MM.1S (cell line): ENCODE measurements at regions not wholly inside any gene's neighbourhood (a gene's known extent, or its start where the extent isn't known, plus 50 kb on each side); places are given as distances from the start of the nearest gene placed in this dataset.

Experiments
- EZH2phosphoT487 ChIP-seq: fragments of 300-600 bp; sonication (generic); IDR thresholded peaks from 2 replicates; pipeline ENCODE4 v1.6.1; 2018; ENCODE audit warnings: antibody characterized with exemption, low read length
- TF ChIP-seq, protein P1 (sequence below): fragments of 300-600 bp; sonication (generic); IDR thresholded peaks from 2 replicates; pipeline ENCODE4 v1.5.1; 2016; ENCODE audit warnings: antibody characterized with exemption, low read length, mixed read lengths

DNA sequence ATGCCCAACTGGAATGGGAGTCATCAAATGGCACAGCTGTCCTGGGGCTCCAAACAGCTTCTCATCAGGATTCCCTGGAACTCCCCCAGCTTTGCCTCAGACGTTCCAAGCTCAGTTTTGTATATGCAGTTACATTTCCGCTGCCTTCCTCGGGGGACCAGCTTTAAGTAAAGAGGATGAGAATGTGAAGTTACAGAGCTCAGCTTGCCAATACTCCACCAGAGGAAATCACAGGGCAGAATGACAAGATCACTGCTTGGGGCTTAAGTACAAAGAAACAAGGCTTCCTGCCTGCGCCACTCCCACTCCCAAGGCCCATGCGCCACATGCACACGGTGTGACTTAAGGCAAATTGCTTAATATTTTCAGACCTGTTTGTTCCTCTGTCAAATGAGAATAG is 272.4 kb upstream of the CDH11 start:
- TF ChIP-seq, protein P1, sequence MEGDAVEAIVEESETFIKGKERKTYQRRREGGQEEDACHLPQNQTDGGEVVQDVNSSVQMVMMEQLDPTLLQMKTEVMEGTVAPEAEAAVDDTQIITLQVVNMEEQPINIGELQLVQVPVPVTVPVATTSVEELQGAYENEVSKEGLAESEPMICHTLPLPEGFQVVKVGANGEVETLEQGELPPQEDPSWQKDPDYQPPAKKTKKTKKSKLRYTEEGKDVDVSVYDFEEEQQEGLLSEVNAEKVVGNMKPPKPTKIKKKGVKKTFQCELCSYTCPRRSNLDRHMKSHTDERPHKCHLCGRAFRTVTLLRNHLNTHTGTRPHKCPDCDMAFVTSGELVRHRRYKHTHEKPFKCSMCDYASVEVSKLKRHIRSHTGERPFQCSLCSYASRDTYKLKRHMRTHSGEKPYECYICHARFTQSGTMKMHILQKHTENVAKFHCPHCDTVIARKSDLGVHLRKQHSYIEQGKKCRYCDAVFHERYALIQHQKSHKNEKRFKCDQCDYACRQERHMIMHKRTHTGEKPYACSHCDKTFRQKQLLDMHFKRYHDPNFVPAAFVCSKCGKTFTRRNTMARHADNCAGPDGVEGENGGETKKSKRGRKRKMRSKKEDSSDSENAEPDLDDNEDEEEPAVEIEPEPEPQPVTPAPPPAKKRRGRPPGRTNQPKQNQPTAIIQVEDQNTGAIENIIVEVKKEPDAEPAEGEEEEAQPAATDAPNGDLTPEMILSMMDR: no peak
- no peak for TF ChIP-seq EZH2phosphoT487
